Cardiac muscle cell (in vitro differentiated cells and primary cell): ENCODE measurements at regions not wholly inside any gene's neighbourhood (a gene's known extent, or its start where the extent isn't known, plus 50 kb on each side); places are given as distances from the start of the nearest gene placed in this dataset.
A peak's percentile ranks its signal among the peaks of the same experiment; 100 is the strongest.

Experiments used
- DNase-seq, 2 donors: peaks; one replicate each; pipeline versions ENCODE4 v3.0.0 to v3.0.0-alpha.2; 2010 to 2017; ENCODE audit warnings: low read depth in 1 of 2, low spot score in 1 of 2
- H3K27ac ChIP-seq: fragments of 200-600 bp; sonication (generic); 2 replicates; pipeline ENCODE4 v1.5.1; 2016
- H3K27me3 ChIP-seq: fragments of 200-600 bp; sonication (generic); 2 replicates; pipeline ENCODE4 v1.6.0; 2016; ENCODE audit warnings: control low read depth
- H3K36me3 ChIP-seq: fragments of 200-600 bp; sonication (generic); 2 replicates; pipeline ENCODE4 v1.5.1; 2016; ENCODE audit warnings: control low read depth
- H3K4me1 ChIP-seq: fragments of 200-600 bp; sonication (generic); 2 replicates; pipeline ENCODE4 v1.8.1; 2017; ENCODE audit warnings: low read depth, mild to moderate bottlenecking, mixed run types
- H3K4me3 ChIP-seq: fragments of 200-600 bp; sonication (generic); 2 replicates; pipeline ENCODE4 v1.5.1; 2016; ENCODE audit warnings: mild to moderate bottlenecking
- H3K9me3 ChIP-seq: fragments of 200-600 bp; sonication (generic); 2 replicates; pipeline ENCODE4 v1.5.1; 2017; ENCODE audit warnings: low read depth, mild to moderate bottlenecking, control low read depth
- TF ChIP-seq, protein P1 (sequence below): IDR thresholded peaks from 2 replicates; pipeline ENCODE4 v1.5.1; 2012; ENCODE audit warnings: low read depth, mild to moderate bottlenecking, low read length

DNA sequence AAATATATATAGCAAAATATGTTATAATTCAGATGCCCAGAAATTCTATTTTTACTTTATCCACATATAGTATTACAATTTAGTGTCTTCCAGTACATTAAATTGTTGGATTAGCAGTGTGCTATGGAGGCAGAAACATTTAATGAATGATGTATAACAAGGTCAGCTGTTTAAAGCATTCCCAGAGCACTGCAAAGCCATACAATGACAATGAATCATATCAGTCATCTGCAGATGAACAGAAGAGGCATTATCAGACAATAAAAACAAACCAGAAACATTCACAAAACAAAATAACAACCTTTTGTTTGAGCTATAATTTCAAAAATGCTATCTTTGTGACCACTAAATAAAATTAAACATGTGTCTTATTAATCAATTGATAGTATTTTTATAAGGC lies 524.2 kb downstream of the FAT4 start:
- TF ChIP-seq, protein P1, sequence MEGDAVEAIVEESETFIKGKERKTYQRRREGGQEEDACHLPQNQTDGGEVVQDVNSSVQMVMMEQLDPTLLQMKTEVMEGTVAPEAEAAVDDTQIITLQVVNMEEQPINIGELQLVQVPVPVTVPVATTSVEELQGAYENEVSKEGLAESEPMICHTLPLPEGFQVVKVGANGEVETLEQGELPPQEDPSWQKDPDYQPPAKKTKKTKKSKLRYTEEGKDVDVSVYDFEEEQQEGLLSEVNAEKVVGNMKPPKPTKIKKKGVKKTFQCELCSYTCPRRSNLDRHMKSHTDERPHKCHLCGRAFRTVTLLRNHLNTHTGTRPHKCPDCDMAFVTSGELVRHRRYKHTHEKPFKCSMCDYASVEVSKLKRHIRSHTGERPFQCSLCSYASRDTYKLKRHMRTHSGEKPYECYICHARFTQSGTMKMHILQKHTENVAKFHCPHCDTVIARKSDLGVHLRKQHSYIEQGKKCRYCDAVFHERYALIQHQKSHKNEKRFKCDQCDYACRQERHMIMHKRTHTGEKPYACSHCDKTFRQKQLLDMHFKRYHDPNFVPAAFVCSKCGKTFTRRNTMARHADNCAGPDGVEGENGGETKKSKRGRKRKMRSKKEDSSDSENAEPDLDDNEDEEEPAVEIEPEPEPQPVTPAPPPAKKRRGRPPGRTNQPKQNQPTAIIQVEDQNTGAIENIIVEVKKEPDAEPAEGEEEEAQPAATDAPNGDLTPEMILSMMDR, result no peak
- H3K9me3 ChIP-seq, result no peaks in the 10 kb centered on the region
- no peak for DNase-seq
- H3K27ac ChIP-seq, result no peak overlapping the region
- no peaks in the 10 kb centered on the region for H3K36me3 ChIP-seq
- H3K4me1 ChIP-seq, result no peaks in the 10 kb centered on the region
- no peaks in the 10 kb centered on the region for H3K27me3 ChIP-seq
- no peak overlapping the region for H3K4me3 ChIP-seq

DNA sequence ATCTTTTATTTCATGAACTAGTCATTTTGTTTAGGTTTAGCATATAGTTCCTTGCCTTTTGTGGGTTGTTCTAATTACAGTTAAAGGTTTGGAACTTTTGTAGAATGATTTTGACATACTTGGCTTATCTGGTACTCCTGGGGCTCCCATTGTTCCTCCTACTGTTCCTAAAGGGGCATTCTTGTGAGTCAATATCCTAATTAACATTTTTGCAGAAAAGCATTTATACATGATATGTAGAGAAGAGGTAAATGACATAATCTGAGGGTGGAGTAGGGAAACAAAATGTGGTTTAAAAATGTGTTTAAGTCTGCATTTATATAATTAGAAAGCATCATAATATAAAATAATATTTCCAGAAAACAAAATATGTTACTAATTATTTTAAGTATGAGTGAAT lies 529.2 kb downstream of the FAT4 start:
- Histone ChIP-seq H3K4me1 (no peaks in the 10 kb centered on the region), H3K4me3 (no peak overlapping the region), H3K36me3 (no peaks in the 10 kb centered on the region), H3K27ac (no peak overlapping the region), H3K27me3 (no peaks in the 10 kb centered on the region), H3K9me3 (no peaks in the 10 kb centered on the region)
- TF ChIP-seq, protein P1, result no peak
- no peak for DNase-seq

DNA sequence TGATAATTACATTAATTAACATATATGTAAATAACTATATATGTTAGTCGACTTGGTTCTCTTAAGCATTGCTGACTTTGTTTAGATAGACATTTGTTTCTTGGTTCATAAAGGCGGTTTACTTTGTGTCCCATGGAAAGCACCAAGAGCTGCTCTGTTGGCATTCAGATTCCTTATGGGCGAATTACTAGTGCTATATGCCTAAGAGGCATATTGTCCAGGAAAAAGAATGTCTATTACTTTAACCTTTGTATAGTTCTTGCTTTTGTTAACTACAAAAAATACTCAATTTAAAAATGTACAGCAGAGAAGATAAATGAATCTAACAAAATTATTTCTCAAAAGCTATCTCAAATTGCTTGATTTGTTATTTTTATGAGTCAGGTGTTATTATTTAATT lies 532.8 kb downstream of the FAT4 start:
- DNase-seq, result no peak
- H3K4me3 ChIP-seq, result no peak overlapping the region
- no peaks in the 10 kb centered on the region for H3K9me3 ChIP-seq
- no peak overlapping the region for H3K27ac ChIP-seq
- no peaks in the 10 kb centered on the region for H3K27me3 ChIP-seq
- TF ChIP-seq, protein P1, result no peak
- no peaks in the 10 kb centered on the region for H3K4me1 ChIP-seq
- no peaks in the 10 kb centered on the region for H3K36me3 ChIP-seq

DNA sequence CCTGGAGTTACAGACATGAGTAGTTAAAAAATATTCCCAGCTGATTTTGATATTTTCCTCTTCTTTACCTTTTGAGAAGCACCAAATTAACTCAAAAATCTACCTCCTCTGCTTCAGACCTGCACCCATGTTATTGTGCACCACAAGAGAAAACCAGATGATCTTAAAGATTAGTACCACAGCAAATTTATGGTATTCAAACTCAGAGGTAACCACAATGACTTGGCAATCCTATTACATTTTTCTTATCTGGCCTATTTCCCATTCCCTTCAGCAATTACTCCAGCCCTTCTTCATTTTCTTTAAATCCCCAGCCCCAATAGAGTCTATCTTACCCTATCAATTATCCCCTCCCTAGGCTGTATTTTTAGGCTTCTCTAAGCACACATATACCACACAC lies 535.1 kb downstream of the FAT4 start:
- DNase-seq, result peak in 1 of 2 donors; percentile 56
- Histone ChIP-seq H3K27ac (no peak overlapping the region), H3K9me3 (no peaks in the 10 kb centered on the region), H3K4me1 (no peaks in the 10 kb centered on the region), H3K4me3 (no peak overlapping the region), H3K27me3 (no peaks in the 10 kb centered on the region), H3K36me3 (no peaks in the 10 kb centered on the region)
- TF ChIP-seq, protein P1, result no peak

DNA sequence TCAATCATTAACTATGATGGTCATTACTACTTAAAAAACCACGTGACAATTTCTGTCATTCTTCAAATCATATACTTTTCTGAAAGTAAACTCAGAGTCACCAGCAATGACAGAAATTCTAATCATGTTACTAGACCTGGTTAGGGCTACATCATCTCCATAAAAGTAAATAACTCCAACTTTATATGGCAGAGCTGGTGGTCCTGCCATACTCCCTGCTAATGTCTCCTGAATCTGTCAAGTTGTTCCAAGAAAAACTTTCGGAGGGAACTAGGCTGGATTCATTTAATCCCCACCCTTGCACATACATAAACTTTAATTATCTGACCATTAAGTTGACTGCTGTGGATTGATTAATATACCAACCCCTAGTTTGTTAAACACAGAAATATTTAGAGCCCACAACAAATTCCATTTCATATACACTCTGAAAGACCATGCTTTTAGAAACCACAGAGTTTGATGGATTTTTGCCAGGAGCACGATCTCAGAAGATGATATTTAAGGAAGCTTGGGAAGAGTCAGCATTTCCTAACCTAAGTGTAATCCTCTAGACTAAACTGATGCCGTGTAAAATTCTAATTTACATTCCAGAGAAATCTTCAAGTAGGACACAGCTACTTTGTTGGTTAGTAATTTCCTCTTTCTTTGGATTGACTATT lies 577.0 kb downstream of the FAT4 start:
- no peaks in the 10 kb centered on the region for H3K27me3 ChIP-seq
- no peak overlapping the region for H3K4me3 ChIP-seq
- H3K36me3 ChIP-seq, result no peaks in the 10 kb centered on the region
- no peak overlapping the region for H3K27ac ChIP-seq
- TF ChIP-seq, protein P1, result no peak
- no peaks in the 10 kb centered on the region for H3K4me1 ChIP-seq
- H3K9me3 ChIP-seq, result no peaks in the 10 kb centered on the region
- DNase-seq, result peak in 1 of 2 donors; percentile 15
